ENCODE measurements at regions not wholly inside any gene's neighbourhood (a gene's known extent, or its start where the extent isn't known, plus 50 kb on each side); places are given as distances from the start of the nearest gene placed in this dataset.

- POLR2A ChIA-PET = no interaction called here
- no peak overlapping the region for H2AFZ ChIP-seq (ENCODE audit: insufficient read depth, low read depth, low read length, poor library complexity, severe bottlenecking)
These were observed 114.0 kb upstream of the FKBP1C start for GRCh38 chr6:63097222-63097621.

DNA sequence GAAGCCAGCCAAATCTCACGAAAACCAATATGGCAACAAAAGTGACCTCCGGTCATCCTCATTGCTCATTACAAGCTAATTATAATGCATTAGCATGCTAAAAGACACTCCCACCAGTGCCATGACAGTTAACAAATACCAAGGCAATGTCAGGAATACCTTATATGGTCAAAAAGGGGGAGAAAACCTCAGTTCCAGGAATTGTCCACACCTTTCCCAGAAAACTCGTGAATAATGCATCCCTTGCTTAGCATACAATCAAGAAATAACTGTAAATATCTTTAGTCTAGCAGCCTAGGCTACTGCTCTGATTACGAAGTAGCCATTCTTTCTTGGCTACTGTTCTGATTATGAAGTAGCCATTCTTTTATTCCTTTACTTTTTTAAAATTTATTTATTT, 112.5 kb upstream of the FKBP1C start:
- CTCF ChIA-PET = no interaction called here
- Histone ChIP-seq H3K4me1 (ENCODE audit: control insufficient read depth in 2 of 2, insufficient read depth in 2 of 2, low read length in 2 of 2) (no peaks in the 10 kb centered on the region), H3K27ac (ENCODE audit: low read length in 2 of 2) (no peak overlapping the region), H3K4me2 (replicated peaks; ENCODE audit: low read depth, low read length, poor library complexity, severe bottlenecking) (no peak overlapping the region), H3K9me3 (ENCODE audit: control extremely low read depth in 1 of 3, control insufficient read depth in 2 of 3, insufficient read depth in 1 of 3, low read length in 2 of 3) (no peaks in the 10 kb centered on the region), H3K79me2 (ENCODE audit: control insufficient read depth, insufficient read depth, low read length) (no peaks in the 10 kb centered on the region), H3K36me3 (replicated peaks in 1 of 2; ENCODE audit: control extremely low read depth in 1 of 2, control insufficient read depth in 1 of 2, extremely low read depth in 1 of 2, insufficient read depth in 2 of 2, low read length in 1 of 2) (no peaks in the 10 kb centered on the region), H3K4me3 (ENCODE audit: control extremely low read depth in 1 of 5, extremely low read depth in 1 of 5, insufficient read depth in 1 of 5, low read depth in 2 of 5, low read length in 4 of 5) (no peak overlapping the region), H3K27me3 (replicated peaks in 1 of 4; ENCODE audit: control extremely low read depth in 1 of 4, control insufficient read depth in 3 of 4, insufficient read depth in 4 of 4, low read length in 3 of 4) (no peaks in the 10 kb centered on the region), H2AFZ (ENCODE audit: insufficient read depth, low read depth, low read length, poor library complexity, severe bottlenecking) (no peak overlapping the region), H3K9ac (ENCODE audit: low read length) (no peak overlapping the region), H4K20me1 (ENCODE audit: control insufficient read depth, insufficient read depth, low read length, poor library complexity, severe bottlenecking) (no peaks in the 10 kb centered on the region)
- Mint-ChIP-seq H3K4me3 (no peak overlapping the region), H3K9me3 (ENCODE audit: insufficient read depth) (peaks cover 1% of the 10 kb centered on the region), H3K27me3 (no peaks in the 10 kb centered on the region), H3K27ac (no peak overlapping the region), H3K4me1 (no peaks in the 10 kb centered on the region)
- TF ChIP-seq EZH2 (IDR thresholded peaks at IDR 0.05; ENCODE audit: borderline replicate concordance, insufficient read depth, low read depth, low read length, poor library complexity, severe bottlenecking) = no peak
- TF ChIP-seq, protein P1, sequence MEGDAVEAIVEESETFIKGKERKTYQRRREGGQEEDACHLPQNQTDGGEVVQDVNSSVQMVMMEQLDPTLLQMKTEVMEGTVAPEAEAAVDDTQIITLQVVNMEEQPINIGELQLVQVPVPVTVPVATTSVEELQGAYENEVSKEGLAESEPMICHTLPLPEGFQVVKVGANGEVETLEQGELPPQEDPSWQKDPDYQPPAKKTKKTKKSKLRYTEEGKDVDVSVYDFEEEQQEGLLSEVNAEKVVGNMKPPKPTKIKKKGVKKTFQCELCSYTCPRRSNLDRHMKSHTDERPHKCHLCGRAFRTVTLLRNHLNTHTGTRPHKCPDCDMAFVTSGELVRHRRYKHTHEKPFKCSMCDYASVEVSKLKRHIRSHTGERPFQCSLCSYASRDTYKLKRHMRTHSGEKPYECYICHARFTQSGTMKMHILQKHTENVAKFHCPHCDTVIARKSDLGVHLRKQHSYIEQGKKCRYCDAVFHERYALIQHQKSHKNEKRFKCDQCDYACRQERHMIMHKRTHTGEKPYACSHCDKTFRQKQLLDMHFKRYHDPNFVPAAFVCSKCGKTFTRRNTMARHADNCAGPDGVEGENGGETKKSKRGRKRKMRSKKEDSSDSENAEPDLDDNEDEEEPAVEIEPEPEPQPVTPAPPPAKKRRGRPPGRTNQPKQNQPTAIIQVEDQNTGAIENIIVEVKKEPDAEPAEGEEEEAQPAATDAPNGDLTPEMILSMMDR (IDR thresholded peaks at IDR 0.05) = no peak
- WGBS (ENCODE audit: insufficient coverage) = 80% methylated on average over 2 of the region's 4 CpGs
- no peak for DNase-seq
- ATAC-seq (ENCODE audit: low read depth) = no peak
- intact Hi-C loops (cut with micrococcal nuclease) = no loop called here
- POLR2A ChIA-PET = no interaction called here

More at GRCh38 chr6:63097222-63097621, 114.0 kb upstream of the FKBP1C start:
- H3K27ac Mint-ChIP-seq = no peak overlapping the region
- Histone ChIP-seq H3K9ac (ENCODE audit: low read length) (no peak overlapping the region), H3K27me3 (replicated peaks in 1 of 4; ENCODE audit: control extremely low read depth in 1 of 4, control insufficient read depth in 3 of 4, insufficient read depth in 4 of 4, low read length in 3 of 4) (no peaks in the 10 kb centered on the region), H3K27ac (ENCODE audit: low read length in 2 of 2) (no peak overlapping the region), H3K4me3 (ENCODE audit: control extremely low read depth in 1 of 5, extremely low read depth in 1 of 5, insufficient read depth in 1 of 5, low read depth in 2 of 5, low read length in 4 of 5) (no peak overlapping the region), H3K4me1 (ENCODE audit: control insufficient read depth in 2 of 2, insufficient read depth in 2 of 2, low read length in 2 of 2) (no peaks in the 10 kb centered on the region), H3K4me2 (replicated peaks; ENCODE audit: low read depth, low read length, poor library complexity, severe bottlenecking) (no peak overlapping the region), H4K20me1 (ENCODE audit: control insufficient read depth, insufficient read depth, low read length, poor library complexity, severe bottlenecking) (no peaks in the 10 kb centered on the region), H3K36me3 (replicated peaks in 1 of 2; ENCODE audit: control extremely low read depth in 1 of 2, control insufficient read depth in 1 of 2, extremely low read depth in 1 of 2, insufficient read depth in 2 of 2, low read length in 1 of 2) (no peaks in the 10 kb centered on the region), H3K9me3 (ENCODE audit: control extremely low read depth in 1 of 3, control insufficient read depth in 2 of 3, insufficient read depth in 1 of 3, low read length in 2 of 3) (no peaks in the 10 kb centered on the region), H3K79me2 (ENCODE audit: control insufficient read depth, insufficient read depth, low read length) (no peaks in the 10 kb centered on the region)
- no peaks in the 10 kb centered on the region for H3K9me3 Mint-ChIP-seq (ENCODE audit: insufficient read depth)
- CTCF ChIA-PET = no interaction called here
- WGBS (ENCODE audit: insufficient coverage) = no CpG with 5 or more reads among the region's 1 CpG
- intact Hi-C loops (cut with micrococcal nuclease) = no loop called here
- no peak for DNase-seq
- no peaks in the 10 kb centered on the region for H3K27me3 Mint-ChIP-seq
- H3K4me3 Mint-ChIP-seq = no peak overlapping the region
- ATAC-seq (ENCODE audit: low read depth) = no peak
- TF ChIP-seq, protein P1 (IDR thresholded peaks at IDR 0.05) = no peak
- TF ChIP-seq EZH2 (IDR thresholded peaks at IDR 0.05; ENCODE audit: borderline replicate concordance, insufficient read depth, low read depth, low read length, poor library complexity, severe bottlenecking) = no peak
- no peaks in the 10 kb centered on the region for H3K4me1 Mint-ChIP-seq

All from B cell (primary cell).